Neural cell (in vitro differentiated cells): ENCODE measurements at regions not wholly inside any gene's neighbourhood (a gene's known extent, or its start where the extent isn't known, plus 50 kb on each side); places are given as distances from the start of the nearest gene placed in this dataset.

Experiments
- H2AFZ ChIP-seq: fragments of 200-600, 300-800 bp; sonication (generic), shearing (Covaris generic); 2 replicates; pipeline ENCODE4 v1.6.0; 2014; ENCODE audit warnings: low read depth, mild to moderate bottlenecking, antibody characterized with exemption, low read length, moderate library complexity
- H3F3A ChIP-seq: fragments of 200-600 bp; shearing (Covaris generic); 2 replicates; pipeline ENCODE4 v1.6.1; 2016; ENCODE audit warnings: mild to moderate bottlenecking, moderate library complexity, mixed read lengths, antibody characterized with exemption, low read length; ENCODE audit not compliant: insufficient read depth, poor library complexity, severe bottlenecking
- H3K27ac ChIP-seq: fragments of 200-600, 300-800 bp; sonication (generic), shearing (Covaris generic); 2 replicates; pipeline ENCODE4 v1.5.1; 2014; ENCODE audit warnings: mild to moderate bottlenecking, low read length, moderate library complexity
- H3K27me3 ChIP-seq: fragments of 300-800, 200-600 bp; sonication (generic), shearing (Covaris generic); 2 replicates; pipeline ENCODE4 v1.6.0; 2014; ENCODE audit warnings: mild to moderate bottlenecking, low read depth, low read length, moderate library complexity; ENCODE audit not compliant: insufficient read depth
- H3K36me3 ChIP-seq: fragments of 300-800, 200-600 bp; sonication (generic), shearing (Covaris generic); 2 replicates; pipeline ENCODE4 v1.5.1; 2014; ENCODE audit warnings: mild to moderate bottlenecking, antibody characterized with exemption, low read length, moderate library complexity; ENCODE audit not compliant: insufficient read depth
- H3K4me2 ChIP-seq: fragments of 300-800, 200-600 bp; sonication (generic), shearing (Covaris generic); 2 replicates; pipeline ENCODE4 v1.6.0; 2014; ENCODE audit warnings: mild to moderate bottlenecking, low read length
- H3K4me3 ChIP-seq: fragments of 300-800, 200-600 bp; sonication (generic), shearing (Covaris generic); 2 replicates; pipeline ENCODE4 v1.5.1; 2014; ENCODE audit warnings: mild to moderate bottlenecking, low read length, moderate library complexity
- H3K79me2 ChIP-seq: fragments of 200-600 bp; shearing (Covaris generic); replicated peaks from 2 replicates; pipeline ENCODE4 v1.6.0; 2014; ENCODE audit warnings: mild to moderate bottlenecking, low read length, moderate library complexity; ENCODE audit not compliant: insufficient read depth
- H3K9ac ChIP-seq: fragments of 300-800, 200-600 bp; sonication (generic), shearing (Covaris generic); 2 replicates; pipeline ENCODE4 v1.6.1; 2016; ENCODE audit warnings: mild to moderate bottlenecking, low read length, mixed read lengths
- H3K9me2 ChIP-seq: fragments of 200-600 bp; shearing (Covaris generic); 2 replicates; pipeline ENCODE4 v1.6.1; 2016; ENCODE audit warnings: mild to moderate bottlenecking, low read length, mixed read lengths; ENCODE audit not compliant: insufficient read depth
- H3K9me3 ChIP-seq: fragments of 200-600, 300-800 bp; sonication (generic), shearing (Covaris generic); 2 replicates; pipeline ENCODE4 v1.6.1; 2016; ENCODE audit warnings: mild to moderate bottlenecking, mixed run types, low read length, moderate library complexity, mixed read lengths
- H4K20me1 ChIP-seq: fragments of 200-600 bp; shearing (Covaris generic); 2 replicates; pipeline ENCODE4 v1.6.1; 2016; ENCODE audit warnings: mild to moderate bottlenecking, mixed run types; ENCODE audit not compliant: insufficient read depth
- EP300 ChIP-seq: fragments of 450-650 bp; conservative IDR thresholded peaks from 2 replicates; pipeline ENCODE4 v1.6.1; 2014; ENCODE audit warnings: antibody characterized with exemption, mild to moderate bottlenecking, moderate library complexity; ENCODE audit not compliant: poor library complexity, severe bottlenecking
- EZH2 ChIP-seq: fragments of 200-600, 300-800 bp; shearing (Covaris generic), sonication (generic); IDR thresholded peaks from 2 replicates; pipeline ENCODE4 v1.6.1; 2014; ENCODE audit warnings: antibody characterized with exemption, low read length, borderline replicate concordance, mild to moderate bottlenecking; ENCODE audit not compliant: insufficient read depth, poor library complexity, severe bottlenecking
- MXI1 ChIP-seq: fragments of 450-650 bp; conservative IDR thresholded peaks from 2 replicates; pipeline ENCODE4 v1.6.1; 2014; ENCODE audit warnings: antibody characterized with exemption, mild to moderate bottlenecking; ENCODE audit not compliant: poor library complexity, severe bottlenecking
- POLR2AphosphoS5 ChIP-seq: IDR thresholded peaks from 2 replicates; pipeline ENCODE4 v1.6.1; 2012
- RAD21 ChIP-seq: fragments of 450-650 bp; conservative IDR thresholded peaks from 2 replicates; pipeline ENCODE4 v1.6.1; 2014; ENCODE audit warnings: antibody characterized with exemption, mild to moderate bottlenecking, moderate library complexity
- SMC3 ChIP-seq: fragments of 450-650 bp; conservative IDR thresholded peaks from 2 replicates; pipeline ENCODE4 v1.6.1; 2014; ENCODE audit warnings: antibody characterized with exemption, mild to moderate bottlenecking, moderate library complexity; ENCODE audit not compliant: poor library complexity
- TAF1 ChIP-seq: IDR thresholded peaks from 2 replicates; pipeline ENCODE4 v1.6.1; 2012; ENCODE audit warnings: low read depth
- TF ChIP-seq, protein P1 (sequence below): IDR thresholded peaks from 2 replicates; pipeline ENCODE4 v1.6.1; 2012; ENCODE audit warnings: borderline replicate concordance
- TF ChIP-seq, protein P2 (sequence below): fragments of 450-650 bp; IDR thresholded peaks from 2 replicates; pipeline ENCODE4 v1.5.1; 2014; ENCODE audit warnings: antibody characterized with exemption, mild to moderate bottlenecking, moderate library complexity; ENCODE audit not compliant: poor library complexity, severe bottlenecking

DNA sequence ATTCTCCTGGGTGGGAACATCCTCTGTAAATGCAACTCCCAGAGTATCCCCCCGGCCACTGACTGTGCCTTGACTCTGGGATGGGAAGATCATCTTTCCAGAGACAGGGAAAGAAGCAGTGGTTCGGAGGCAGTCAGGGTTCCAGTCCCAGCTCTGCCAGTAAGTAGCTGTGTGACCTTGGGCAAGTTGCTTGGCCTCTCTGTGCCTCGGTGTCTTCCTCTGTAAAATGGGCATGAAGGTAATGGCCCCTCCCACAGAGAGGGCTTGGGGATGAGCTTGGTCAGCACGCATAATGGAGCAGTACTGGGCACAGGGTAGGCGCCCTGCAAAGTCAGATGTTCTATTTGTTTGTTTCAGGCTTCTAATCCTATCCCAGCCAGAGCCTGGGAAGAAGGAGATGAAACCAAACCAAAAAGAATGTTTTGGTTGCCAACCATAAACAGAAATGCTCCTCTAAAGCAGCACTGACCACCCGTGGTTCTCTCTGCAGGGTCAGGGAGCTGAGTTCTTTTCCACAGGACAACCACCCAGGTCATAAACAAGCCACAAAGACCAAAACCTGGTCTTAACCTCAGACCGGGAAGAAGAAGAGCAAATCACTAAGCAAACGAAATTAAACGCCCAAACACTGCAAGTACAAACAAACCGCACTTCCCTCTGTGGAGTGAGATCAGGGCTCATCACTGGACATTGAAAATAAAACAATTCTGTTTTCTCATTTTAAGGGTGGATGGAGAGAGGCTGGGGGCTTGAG is 381.0 kb upstream of the SULF2 start:
- Histone ChIP-seq H3K4me3 (no peak overlapping the region), H2AFZ (no peak overlapping the region), H3K79me2 (no peaks in the 10 kb centered on the region), H4K20me1 (no peaks in the 10 kb centered on the region), H3K27me3 (no peaks in the 10 kb centered on the region), H3K27ac (no peak overlapping the region), H3K36me3 (no peaks in the 10 kb centered on the region), H3K9me3 (no peaks in the 10 kb centered on the region), H3K4me2 (no peak overlapping the region), H3K9me2 (no peaks in the 10 kb centered on the region), H3K9ac (no peak overlapping the region), H3F3A (no peaks in the 10 kb centered on the region)
- TF ChIP-seq POLR2AphosphoS5 (no peak), EP300 (no peak), RAD21 (no peak), EZH2 (no peak), TAF1 (no peak), MXI1 (no peak), SMC3 (no peak)
- TF ChIP-seq, protein P1, sequence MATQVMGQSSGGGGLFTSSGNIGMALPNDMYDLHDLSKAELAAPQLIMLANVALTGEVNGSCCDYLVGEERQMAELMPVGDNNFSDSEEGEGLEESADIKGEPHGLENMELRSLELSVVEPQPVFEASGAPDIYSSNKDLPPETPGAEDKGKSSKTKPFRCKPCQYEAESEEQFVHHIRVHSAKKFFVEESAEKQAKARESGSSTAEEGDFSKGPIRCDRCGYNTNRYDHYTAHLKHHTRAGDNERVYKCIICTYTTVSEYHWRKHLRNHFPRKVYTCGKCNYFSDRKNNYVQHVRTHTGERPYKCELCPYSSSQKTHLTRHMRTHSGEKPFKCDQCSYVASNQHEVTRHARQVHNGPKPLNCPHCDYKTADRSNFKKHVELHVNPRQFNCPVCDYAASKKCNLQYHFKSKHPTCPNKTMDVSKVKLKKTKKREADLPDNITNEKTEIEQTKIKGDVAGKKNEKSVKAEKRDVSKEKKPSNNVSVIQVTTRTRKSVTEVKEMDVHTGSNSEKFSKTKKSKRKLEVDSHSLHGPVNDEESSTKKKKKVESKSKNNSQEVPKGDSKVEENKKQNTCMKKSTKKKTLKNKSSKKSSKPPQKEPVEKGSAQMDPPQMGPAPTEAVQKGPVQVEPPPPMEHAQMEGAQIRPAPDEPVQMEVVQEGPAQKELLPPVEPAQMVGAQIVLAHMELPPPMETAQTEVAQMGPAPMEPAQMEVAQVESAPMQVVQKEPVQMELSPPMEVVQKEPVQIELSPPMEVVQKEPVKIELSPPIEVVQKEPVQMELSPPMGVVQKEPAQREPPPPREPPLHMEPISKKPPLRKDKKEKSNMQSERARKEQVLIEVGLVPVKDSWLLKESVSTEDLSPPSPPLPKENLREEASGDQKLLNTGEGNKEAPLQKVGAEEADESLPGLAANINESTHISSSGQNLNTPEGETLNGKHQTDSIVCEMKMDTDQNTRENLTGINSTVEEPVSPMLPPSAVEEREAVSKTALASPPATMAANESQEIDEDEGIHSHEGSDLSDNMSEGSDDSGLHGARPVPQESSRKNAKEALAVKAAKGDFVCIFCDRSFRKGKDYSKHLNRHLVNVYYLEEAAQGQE, result no peak
- TF ChIP-seq, protein P2, sequence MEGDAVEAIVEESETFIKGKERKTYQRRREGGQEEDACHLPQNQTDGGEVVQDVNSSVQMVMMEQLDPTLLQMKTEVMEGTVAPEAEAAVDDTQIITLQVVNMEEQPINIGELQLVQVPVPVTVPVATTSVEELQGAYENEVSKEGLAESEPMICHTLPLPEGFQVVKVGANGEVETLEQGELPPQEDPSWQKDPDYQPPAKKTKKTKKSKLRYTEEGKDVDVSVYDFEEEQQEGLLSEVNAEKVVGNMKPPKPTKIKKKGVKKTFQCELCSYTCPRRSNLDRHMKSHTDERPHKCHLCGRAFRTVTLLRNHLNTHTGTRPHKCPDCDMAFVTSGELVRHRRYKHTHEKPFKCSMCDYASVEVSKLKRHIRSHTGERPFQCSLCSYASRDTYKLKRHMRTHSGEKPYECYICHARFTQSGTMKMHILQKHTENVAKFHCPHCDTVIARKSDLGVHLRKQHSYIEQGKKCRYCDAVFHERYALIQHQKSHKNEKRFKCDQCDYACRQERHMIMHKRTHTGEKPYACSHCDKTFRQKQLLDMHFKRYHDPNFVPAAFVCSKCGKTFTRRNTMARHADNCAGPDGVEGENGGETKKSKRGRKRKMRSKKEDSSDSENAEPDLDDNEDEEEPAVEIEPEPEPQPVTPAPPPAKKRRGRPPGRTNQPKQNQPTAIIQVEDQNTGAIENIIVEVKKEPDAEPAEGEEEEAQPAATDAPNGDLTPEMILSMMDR, result no peak

DNA sequence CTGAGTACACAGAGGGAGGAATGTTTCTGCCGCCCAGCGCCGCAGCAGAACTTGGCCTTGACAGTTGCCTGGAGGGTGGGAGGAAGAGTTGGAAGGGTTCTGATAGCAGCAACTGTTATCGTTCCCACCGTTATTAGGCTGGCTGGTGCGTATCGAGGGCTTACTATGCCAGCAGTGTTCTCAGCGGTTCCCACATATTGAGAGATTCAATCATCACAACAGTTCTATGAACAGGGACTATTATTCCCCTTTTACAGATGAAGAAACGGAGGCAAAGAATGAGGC is 380.1 kb upstream of the SULF2 start:
- Histone ChIP-seq H3F3A (no peaks in the 10 kb centered on the region), H3K9me3 (no peaks in the 10 kb centered on the region), H3K9me2 (no peaks in the 10 kb centered on the region), H3K9ac (no peak overlapping the region), H4K20me1 (no peaks in the 10 kb centered on the region), H2AFZ (no peak overlapping the region), H3K4me2 (no peak overlapping the region), H3K27me3 (no peaks in the 10 kb centered on the region), H3K36me3 (no peaks in the 10 kb centered on the region), H3K27ac (no peak overlapping the region), H3K79me2 (no peaks in the 10 kb centered on the region), H3K4me3 (no peak overlapping the region)
- TF ChIP-seq, protein P1, result no peak
- TF ChIP-seq RAD21, result no peak
- TF ChIP-seq MXI1, result no peak
- TF ChIP-seq, protein P2, result no peak
